OCI-LY3 (cell line): ENCODE measurements at regions not wholly inside any gene's neighbourhood (a gene's known extent, or its start where the extent isn't known, plus 50 kb on each side); places are given as distances from the start of the nearest gene placed in this dataset.
"Not testable (repeated sequence)": the region's sequence is repeated elsewhere in the genome, so short reads cannot be mapped to it uniquely, and the experiment has no call there.

Experiments
- H2AFZ ChIP-seq: fragments of 200-600, 300-600 bp; shearing (Covaris generic); 2 replicates; pipeline ENCODE4 v1.6.0; 2014; ENCODE audit warnings: antibody characterized with exemption, low read depth, low read length
- H3K27ac ChIP-seq: fragments of 200-600, 300-600 bp; sonication (generic); 2 replicates; pipeline ENCODE4 v1.5.1; 2014; ENCODE audit warnings: mild to moderate bottlenecking, low read length, moderate library complexity, mixed read lengths
- H3K27me3 ChIP-seq: fragments of 200-600, 300-600 bp; sonication (generic); 2 replicates; pipeline ENCODE4 v1.6.1; 2014; ENCODE audit warnings: low read depth, low read length, mixed read lengths
- H3K36me3 ChIP-seq: fragments of 200-600, 300-600 bp; sonication (generic); replicated peaks from 2 replicates; pipeline ENCODE3; 2014; ENCODE audit warnings: low read depth, low read length, mixed read lengths
- H3K4me1 ChIP-seq: fragments of 300-600, 200-600 bp; sonication (generic); 2 replicates; pipeline ENCODE4 v1.6.1; 2014; ENCODE audit warnings: low read length, mixed read lengths
- H3K4me2 ChIP-seq: fragments of 200-600, 300-600 bp; sonication (generic); 2 replicates; pipeline ENCODE4 v1.6.1; 2014; ENCODE audit warnings: low read length, mixed read lengths
- H3K4me3 ChIP-seq: fragments of 300-600, 200-600 bp; sonication (generic); 2 replicates; pipeline ENCODE4 v1.5.1; 2014; ENCODE audit warnings: antibody characterized with exemption, mild to moderate bottlenecking, low read length, moderate library complexity
- H3K79me2 ChIP-seq: fragments of 300-600, 200-600 bp; shearing (Covaris generic); 2 replicates; pipeline ENCODE4 v1.6.1; 2014; ENCODE audit warnings: mild to moderate bottlenecking, low read length, mixed read lengths
- H3K9ac ChIP-seq: fragments of 300-600, 200-600 bp; shearing (Covaris generic); 2 replicates; pipeline ENCODE4 v1.6.0; 2014; ENCODE audit warnings: mild to moderate bottlenecking, low read length, moderate library complexity
- H3K9me3 ChIP-seq: fragments of 200-600, 300-600 bp; shearing (Covaris generic); 2 replicates; pipeline ENCODE4 v1.6.1; 2014; ENCODE audit warnings: low read length, mixed read lengths; ENCODE audit not compliant: insufficient read depth
- H4K20me1 ChIP-seq: fragments of 200-600, 300-600 bp; sonication (generic); 2 replicates; pipeline ENCODE4 v1.6.1; 2016; ENCODE audit warnings: low read length, mixed read lengths; ENCODE audit not compliant: insufficient read depth
- EZH2phosphoT487 ChIP-seq: fragments of 200-600 bp; shearing (Covaris generic); IDR thresholded peaks from 2 replicates; pipeline ENCODE4 v1.6.1; 2018; ENCODE audit warnings: antibody characterized with exemption, mixed run types, low read depth
- TF ChIP-seq, protein P1 (sequence below): fragments of 200-600, 300-600 bp; sonication (generic); IDR thresholded peaks from 2 replicates; pipeline ENCODE4 v1.5.1; 2014; ENCODE audit warnings: antibody characterized with exemption, low read length, low read depth

DNA sequence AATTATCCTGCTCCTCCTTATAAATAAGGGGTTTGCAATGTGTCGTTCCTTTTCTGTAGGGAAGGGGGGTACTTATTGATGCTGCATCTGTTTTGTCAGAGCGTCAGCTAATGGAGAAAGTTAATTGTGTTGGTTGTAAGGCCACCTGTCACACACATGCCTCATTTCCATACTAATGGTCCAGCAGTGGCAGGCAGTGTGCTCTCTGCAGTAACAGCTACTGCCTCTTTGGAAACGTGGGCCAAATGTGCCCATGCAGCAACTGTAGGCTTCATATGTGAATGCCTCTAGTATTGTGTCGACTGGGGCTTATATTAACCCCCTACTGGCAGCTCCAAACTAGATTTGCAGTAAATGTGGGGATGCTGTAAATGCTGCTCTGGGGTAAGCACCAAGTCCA is 56.3 kb upstream of the OLIG3 start:
- Histone ChIP-seq H3K27ac (no peak overlapping the region), H3K4me1 (no peaks in the 10 kb centered on the region)

DNA sequence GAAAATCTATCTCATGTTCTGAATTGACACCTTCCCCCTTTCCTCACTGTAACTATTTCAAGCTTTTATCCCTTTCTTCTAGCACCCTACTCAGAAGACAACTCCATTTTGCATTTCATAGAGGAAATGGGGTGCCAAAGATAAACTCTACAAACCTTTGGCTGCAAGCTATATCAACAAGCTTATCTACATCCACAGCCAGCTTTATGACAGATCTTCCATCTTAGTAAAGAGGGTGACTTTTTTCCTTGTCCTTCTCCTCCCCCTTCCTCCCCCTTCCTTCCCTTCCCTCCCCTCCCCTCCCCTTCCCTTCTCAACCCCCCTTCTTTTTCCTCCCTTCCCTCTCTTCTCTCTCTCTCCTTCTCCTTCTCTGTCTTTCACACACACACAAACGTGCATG is 58.0 kb upstream of the OLIG3 start:
- no peak overlapping the region for H3K9ac ChIP-seq
- H3K9me3 ChIP-seq, result no peaks in the 10 kb centered on the region
- no peak overlapping the region for H3K4me2 ChIP-seq
- no peak overlapping the region for H3K4me3 ChIP-seq
- H3K36me3 ChIP-seq, result no peaks in the 10 kb centered on the region
- H3K27ac ChIP-seq, result no peak overlapping the region
- H3K4me1 ChIP-seq, result no peaks in the 10 kb centered on the region
- no peak for TF ChIP-seq EZH2phosphoT487
- TF ChIP-seq, protein P1, sequence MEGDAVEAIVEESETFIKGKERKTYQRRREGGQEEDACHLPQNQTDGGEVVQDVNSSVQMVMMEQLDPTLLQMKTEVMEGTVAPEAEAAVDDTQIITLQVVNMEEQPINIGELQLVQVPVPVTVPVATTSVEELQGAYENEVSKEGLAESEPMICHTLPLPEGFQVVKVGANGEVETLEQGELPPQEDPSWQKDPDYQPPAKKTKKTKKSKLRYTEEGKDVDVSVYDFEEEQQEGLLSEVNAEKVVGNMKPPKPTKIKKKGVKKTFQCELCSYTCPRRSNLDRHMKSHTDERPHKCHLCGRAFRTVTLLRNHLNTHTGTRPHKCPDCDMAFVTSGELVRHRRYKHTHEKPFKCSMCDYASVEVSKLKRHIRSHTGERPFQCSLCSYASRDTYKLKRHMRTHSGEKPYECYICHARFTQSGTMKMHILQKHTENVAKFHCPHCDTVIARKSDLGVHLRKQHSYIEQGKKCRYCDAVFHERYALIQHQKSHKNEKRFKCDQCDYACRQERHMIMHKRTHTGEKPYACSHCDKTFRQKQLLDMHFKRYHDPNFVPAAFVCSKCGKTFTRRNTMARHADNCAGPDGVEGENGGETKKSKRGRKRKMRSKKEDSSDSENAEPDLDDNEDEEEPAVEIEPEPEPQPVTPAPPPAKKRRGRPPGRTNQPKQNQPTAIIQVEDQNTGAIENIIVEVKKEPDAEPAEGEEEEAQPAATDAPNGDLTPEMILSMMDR, result no peak
- peaks cover 3% of the 10 kb centered on the region; the same call in 1 of the 2 replicates for H3K27me3 ChIP-seq
- no peaks in the 10 kb centered on the region for H4K20me1 ChIP-seq
- H3K79me2 ChIP-seq, result no peaks in the 10 kb centered on the region
- H2AFZ ChIP-seq, result no peak overlapping the region

More for the DNA sequence above, 56.3 kb upstream of the OLIG3 start:
- Histone ChIP-seq H2AFZ (no peak overlapping the region), H3K36me3 (no peaks in the 10 kb centered on the region), H3K4me2 (no peak overlapping the region), H3K79me2 (no peaks in the 10 kb centered on the region), H3K9ac (no peak overlapping the region), H4K20me1 (no peaks in the 10 kb centered on the region), H3K27me3 (peaks cover 3% of the 10 kb centered on the region; the same call in 1 of the 2 replicates), H3K9me3 (no peaks in the 10 kb centered on the region), H3K4me3 (no peak overlapping the region)
- no peak for TF ChIP-seq EZH2phosphoT487

DNA sequence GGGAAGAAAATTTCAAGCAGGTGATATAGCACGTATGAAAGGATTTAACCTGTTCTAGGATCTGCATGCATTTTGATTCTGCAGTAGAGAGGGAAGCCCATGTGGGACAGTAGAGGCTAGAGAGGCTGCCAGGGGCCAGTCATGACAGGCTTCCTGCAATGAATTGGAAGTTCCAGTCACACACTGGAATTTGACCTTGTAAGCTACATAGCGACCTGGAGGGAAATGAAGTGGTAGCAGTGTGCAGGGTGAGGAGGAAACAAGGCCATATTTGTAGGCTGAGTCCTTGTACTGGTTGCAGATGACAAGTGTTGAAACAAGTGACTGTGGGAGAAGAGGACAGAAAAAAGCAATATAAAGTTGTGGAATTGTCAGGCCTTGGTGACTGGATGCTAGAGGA is 58.6 kb upstream of the OLIG3 start:
- no peaks in the 10 kb centered on the region for H3K9me3 ChIP-seq
- H3K79me2 ChIP-seq, result no peaks in the 10 kb centered on the region

DNA sequence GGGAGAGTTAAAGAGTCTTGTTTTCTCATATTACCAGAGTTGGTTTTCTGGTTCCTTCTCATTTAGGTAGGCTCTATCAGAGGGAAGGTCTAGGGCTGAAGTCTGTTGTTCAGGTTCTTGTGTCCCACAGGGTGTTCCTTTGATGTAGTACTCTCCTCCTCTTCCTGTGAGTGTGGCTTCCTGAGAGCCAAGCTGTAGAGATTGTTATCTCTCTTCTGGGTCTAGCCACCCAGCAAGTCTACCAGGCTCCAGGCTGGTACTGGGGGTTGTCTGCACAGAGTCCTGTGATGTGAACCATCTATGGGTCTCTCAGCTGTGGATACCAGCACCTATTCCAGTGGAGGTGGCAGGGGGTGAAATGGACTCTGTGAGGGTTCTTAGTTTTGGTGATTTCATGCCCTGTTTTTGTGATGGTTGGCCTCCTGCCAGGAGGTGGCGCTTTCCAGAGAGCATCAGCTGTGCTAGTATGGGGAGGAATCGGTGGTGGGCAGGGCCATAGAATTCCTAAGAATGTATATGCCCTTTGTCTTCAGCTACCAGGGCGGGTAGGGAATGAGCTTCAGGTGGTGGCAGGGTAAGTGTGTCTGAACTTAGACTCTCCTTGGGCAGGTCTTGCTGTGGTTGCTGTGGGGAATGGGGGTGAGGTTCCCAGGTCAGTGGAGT is 65.5 kb upstream of the OLIG3 start:
- H3K27me3 ChIP-seq, H3K4me2 ChIP-seq, H3K4me3 ChIP-seq, H4K20me1 ChIP-seq, H3K79me2 ChIP-seq, H3K27ac ChIP-seq, H3K36me3 ChIP-seq, H3K9me3 ChIP-seq, H3K4me1 ChIP-seq, H3K9ac ChIP-seq, H2AFZ ChIP-seq: not testable (repeated sequence)
- TF ChIP-seq, protein P1, result peak; percentile 12; the same call in 1 of the 2 replicates

More for the DNA sequence above, 58.6 kb upstream of the OLIG3 start:
- no peak for TF ChIP-seq EZH2phosphoT487
- TF ChIP-seq, protein P1, result no peak
- no peak overlapping the region for H3K27ac ChIP-seq
- peaks cover 3% of the 10 kb centered on the region; the same call in 1 of the 2 replicates for H3K27me3 ChIP-seq
- H4K20me1 ChIP-seq, result no peaks in the 10 kb centered on the region
- no peaks in the 10 kb centered on the region for H3K4me1 ChIP-seq
- no peaks in the 10 kb centered on the region for H3K36me3 ChIP-seq
- no peak overlapping the region for H3K4me2 ChIP-seq
- H3K9ac ChIP-seq, result no peak overlapping the region
- H3K4me3 ChIP-seq, result no peak overlapping the region
- no peak overlapping the region for H2AFZ ChIP-seq
